HCT116 (cell line): ENCODE measurements at regions not wholly inside any gene's neighbourhood (a gene's known extent, or its start where the extent isn't known, plus 50 kb on each side); places are given as distances from the start of the nearest gene placed in this dataset.

Experiments used
- ATAC-seq: fragments of 200-7000 bp; cut with Tn5 transposase; 2 replicates; pipeline ENCODE4 v1.9.1; 2020; ENCODE audit warnings: mild to moderate bottlenecking, moderate library complexity
- BruUV-seq: library from RNA; stranded (reverse); fragments of 400-500 nt; replicated peaks from 2 replicates; lab custom pipeline; 2021; lab: Mats Ljungman, UMichigan
- CTCF ChIA-PET: fragments of 300-600 bp; sonication (Branson Sonifier 250); formaldehyde crosslinking; loops from one replicate; lab custom pipeline; 2021; ENCODE audit warnings: antibody characterized with exemption; lab: Charles Lee
- POLR2A ChIA-PET: fragments of 300-600, 350-600 bp; sonication (Branson Sonifier 250); formaldehyde crosslinking; loops from one replicate; lab custom pipeline; 2021; ENCODE audit warnings: antibody characterized with exemption; lab: Charles Lee
- RAD21 ChIA-PET, 2 experiments: fragments of 300-600 bp; sonication (Branson Sonifier 250); formaldehyde crosslinking; loops; one replicate each; lab custom pipeline; 2023; ENCODE audit warnings: low total read pairs in 2 of 2; ENCODE audit not compliant: uncharacterized antibody in 2 of 2, unreplicated experiment in 2 of 2, low non-redundant PET in 1 of 2; lab: Charles Lee
- DNase-seq: peaks from one replicate; pipeline ENCODE4 v3.0.0-alpha.2; 2010; ENCODE audit warnings: low read depth, low spot score
- H2AFZ ChIP-seq: fragments of 200-600 bp; shearing (Covaris generic), sonication (generic); 2 replicates; pipeline ENCODE4 v1.6.1; 2017; ENCODE audit warnings: low read depth, mixed run types, mixed read lengths, antibody characterized with exemption, low read length; ENCODE audit not compliant: poor library complexity, severe bottlenecking
- H3K27ac ChIP-seq: 2 replicates; pipeline ENCODE4 v1.5.1; 2012; ENCODE audit warnings: low read depth, low read length
- H3K27me3 ChIP-seq: fragments of 200-600 bp; sonication (generic); 2 replicates; pipeline ENCODE4 v1.6.1; 2016; ENCODE audit warnings: mixed run types, low read length, mixed read lengths; ENCODE audit not compliant: insufficient read depth
- H3K36me3 ChIP-seq, 2 experiments: fragments of 200-500 bp in 1 of 2; fragments of 200-600 bp in 1 of 2; sonication (Bioruptor generic) in 1 of 2; sonication (generic) in 1 of 2; 2 replicates each; pipeline versions ENCODE4 v1.5.1 to v1.6.1; 2014 to 2016; ENCODE audit warnings: low read length in 2 of 2, inconsistent platforms in 1 of 2, mixed read lengths in 1 of 2, mixed run types in 1 of 2; ENCODE audit not compliant: insufficient read depth in 2 of 2, control insufficient read depth in 1 of 2
- H3K4me1 ChIP-seq, 2 experiments: fragments of 200-600 bp in 1 of 2; sonication (generic) in 1 of 2; 2 replicates each; pipeline versions ENCODE4 v1.5.1 to v1.6.1; 2012 to 2017; ENCODE audit warnings: low read length in 2 of 2, inconsistent platforms in 1 of 2, mild to moderate bottlenecking in 1 of 2, mixed read lengths in 1 of 2, mixed run types in 1 of 2, moderate library complexity in 1 of 2; ENCODE audit not compliant: insufficient read depth in 2 of 2, control insufficient read depth in 1 of 2
- H3K4me2 ChIP-seq: fragments of 200-600 bp; sonication (generic); 2 replicates; pipeline ENCODE4 v1.6.1; 2017; ENCODE audit warnings: mixed run types, low read length, mixed read lengths
- H3K4me3 ChIP-seq, 2 experiments: fragments of 200-600 bp in 1 of 2; sonication (generic) in 1 of 2; replicated peaks in 1 of 2; 2 replicates each; pipeline ENCODE4 v1.5.1; 2011 to 2016; ENCODE audit warnings: low read length in 2 of 2, control low read depth in 1 of 2, low read depth in 1 of 2, mild to moderate bottlenecking in 1 of 2, mixed read lengths in 1 of 2, mixed run types in 1 of 2
- H3K79me2 ChIP-seq: fragments of 200-600 bp; sonication (generic); 2 replicates; pipeline ENCODE4 v1.6.1; 2017; ENCODE audit warnings: mild to moderate bottlenecking, mixed run types, low read length, moderate library complexity, mixed read lengths; ENCODE audit not compliant: insufficient read depth
- H3K9ac ChIP-seq: fragments of 200-600 bp; sonication (generic); 2 replicates; pipeline ENCODE4 v1.6.1; 2016; ENCODE audit warnings: low read length, mixed read lengths
- H3K9me2 ChIP-seq: fragments of 200-600 bp; sonication (generic), shearing (Covaris generic); 2 replicates; pipeline ENCODE4 v1.6.1; 2017; ENCODE audit warnings: mixed run types, mild to moderate bottlenecking, moderate library complexity; ENCODE audit not compliant: insufficient read depth
- H3K9me3 ChIP-seq, 2 experiments: fragments of 200-500 bp in 1 of 2; fragments of 200-600 bp in 1 of 2; sonication (Bioruptor generic) in 1 of 2; sonication (generic) in 1 of 2; 2 replicates each; pipeline ENCODE4 v1.6.1; 2014 to 2017; ENCODE audit warnings: low read length in 2 of 2, mixed read lengths in 2 of 2, inconsistent platforms in 1 of 2, low read depth in 1 of 2, mild to moderate bottlenecking in 1 of 2, mixed run types in 1 of 2, moderate library complexity in 1 of 2; ENCODE audit not compliant: control insufficient read depth in 1 of 2, insufficient read depth in 1 of 2
- H4K20me1 ChIP-seq: fragments of 200-600 bp; sonication (generic), shearing (Covaris generic); 2 replicates; pipeline ENCODE4 v1.6.1; 2017; ENCODE audit warnings: mixed run types, mild to moderate bottlenecking, moderate library complexity; ENCODE audit not compliant: insufficient read depth
- ATF3 ChIP-seq: IDR thresholded peaks from 2 replicates; pipeline ENCODE4 v1.6.1; 2012
- EZH2phosphoT487 ChIP-seq: fragments of 200-600 bp; IDR thresholded peaks from 2 replicates; pipeline ENCODE4 v1.6.1; 2018; ENCODE audit warnings: antibody characterized with exemption, borderline replicate concordance
- MAX ChIP-seq: IDR thresholded peaks from 2 replicates; pipeline ENCODE4 v1.6.1; 2012
- POLR2A ChIP-seq: IDR thresholded peaks from 2 replicates; pipeline ENCODE4 v1.7.0; 2011; ENCODE audit warnings: borderline replicate concordance; ENCODE audit not compliant: insufficient read depth, insufficient read length; ENCODE audit errors: extremely low read depth
- POLR2AphosphoS5 ChIP-seq: IDR thresholded peaks from 2 replicates; pipeline ENCODE4 v1.6.1; 2011; ENCODE audit warnings: mild to moderate bottlenecking, low read depth, low read length, moderate library complexity
- RAD21 ChIP-seq: IDR thresholded peaks from 2 replicates; pipeline ENCODE4 v1.6.1; 2012; ENCODE audit warnings: low read depth, mild to moderate bottlenecking
- SP1 ChIP-seq: IDR thresholded peaks from 2 replicates; pipeline ENCODE4 v1.6.1; 2012; ENCODE audit warnings: low read depth
- SRF ChIP-seq: IDR thresholded peaks from 2 replicates; pipeline ENCODE4 v1.6.1; 2012; ENCODE audit warnings: low read depth
- TCF7L2 ChIP-seq: IDR thresholded peaks from 2 replicates; pipeline ENCODE4 v1.7.0; 2011; ENCODE audit warnings: borderline replicate concordance, inconsistent platforms; ENCODE audit not compliant: insufficient read depth, insufficient read length; ENCODE audit errors: extremely low read depth
- YY1 ChIP-seq: IDR thresholded peaks from 2 replicates; pipeline ENCODE4 v1.6.1; 2011; ENCODE audit warnings: low read length, low read depth, moderate library complexity, mild to moderate bottlenecking; ENCODE audit not compliant: insufficient replicate concordance; ENCODE audit errors: extremely low read depth
- ZFX ChIP-seq: fragments of 450-650 bp; IDR thresholded peaks from 2 replicates; pipeline ENCODE4 v1.6.1; 2017
- intact Hi-C: fragments of 100-400 bp; cut with micrococcal nuclease; formaldehyde crosslinking; loops from 2 replicates; pipeline ENCODE4 v1.10.0; 2022

- no peak overlapping the region for H3K27ac ChIP-seq
- no peak overlapping the region for H2AFZ ChIP-seq
- ATAC-seq: no peak
- no peaks in the 10 kb centered on the region for H3K9me2 ChIP-seq
- BruUV-seq: no TSS peak
- H3K36me3 ChIP-seq: no peaks in the 10 kb centered on the region
- TF ChIP-seq SRF (no peak), TCF7L2 (no peak), RAD21 (no peak), POLR2A (no peak), MAX (no peak), SP1 (no peak), YY1 (no peak), POLR2AphosphoS5 (no peak), ATF3 (no peak), EZH2phosphoT487 (no peak), ZFX (no peak)
- no peak overlapping the region for H3K4me3 ChIP-seq
- ChIA-PET RAD21 (no interaction called here), POLR2A (no interaction called here), CTCF (no interaction called here)
- no peak overlapping the region for H3K9ac ChIP-seq
- peaks cover 0 to 5% of the 10 kb centered on the region in 2 experiments; a peak in 1 of 4 replicates for H3K4me1 ChIP-seq
- no peaks in the 10 kb centered on the region for H3K27me3 ChIP-seq
- no peak for DNase-seq
- H3K4me2 ChIP-seq: no peak overlapping the region
- H4K20me1 ChIP-seq: no peaks in the 10 kb centered on the region
- intact Hi-C loops: loop anchor here (10.0 kb wide), 1 partner anchor 472 kb away; no protein-coding TSS in a partner anchor
- no peaks in the 10 kb centered on the region for H3K9me3 ChIP-seq
- no peaks in the 10 kb centered on the region for H3K79me2 ChIP-seq
Measured at GRCh38 chr6:4463236-4463635, 313.0 kb upstream of the CDYL start.
